GM19452 (cell line): ENCODE measurements at regions not wholly inside any gene's neighbourhood (a gene's known extent, or its start where the extent isn't known, plus 50 kb on each side); places are given as distances from the start of the nearest gene placed in this dataset.
"Not testable (repeated sequence)": the region's sequence is repeated elsewhere in the genome, so short reads cannot be mapped to it uniquely, and the experiment has no call there.

Experiments
- ATAC-seq: cut with Tn5 transposase; IDR thresholded peaks from one replicate; pipeline ENCODE4 v1.9.1; 2021; ENCODE audit not compliant: unreplicated experiment

DNA sequence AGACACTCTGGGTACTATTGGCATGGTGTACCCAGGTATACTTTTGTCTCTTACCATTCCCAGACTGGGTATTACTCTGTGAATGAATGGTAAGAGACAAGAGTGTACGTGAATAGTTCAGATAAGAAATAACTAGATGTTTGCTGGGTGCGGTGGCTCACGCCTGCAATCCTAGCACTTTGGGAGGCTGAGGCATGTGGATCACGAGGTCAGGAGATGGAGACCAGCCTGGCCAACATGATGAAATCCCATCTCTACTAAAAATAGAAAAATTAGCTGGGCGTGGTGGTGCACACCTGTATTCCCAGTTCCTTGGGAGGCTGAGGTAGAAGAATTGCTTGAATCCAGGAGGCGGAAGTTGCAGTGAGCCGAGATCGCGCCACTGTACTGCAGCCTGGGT is 75.8 kb upstream of the VKORC1L1 start:
- not testable (repeated sequence) for ATAC-seq

DNA sequence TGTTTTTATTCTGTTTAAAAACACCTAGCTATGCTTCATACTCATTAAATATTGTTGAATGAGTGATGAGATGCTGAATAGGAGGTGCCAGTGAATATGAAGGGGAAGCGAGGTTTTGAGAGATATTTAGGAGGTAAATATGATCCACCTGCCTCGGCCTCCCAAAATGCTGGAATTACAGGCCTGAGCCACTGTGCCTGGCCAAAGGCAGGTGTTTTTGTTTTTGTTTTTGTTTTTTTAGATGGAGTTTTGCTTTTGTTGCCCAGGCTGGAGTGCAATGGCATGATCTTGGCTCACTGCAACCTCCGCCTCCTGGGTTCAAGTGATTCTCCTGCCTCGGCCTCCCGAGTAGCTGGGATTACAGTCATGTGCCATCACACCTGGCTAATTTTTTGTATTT is 75.3 kb upstream of the VKORC1L1 start:
- ATAC-seq: not testable (repeated sequence)

DNA sequence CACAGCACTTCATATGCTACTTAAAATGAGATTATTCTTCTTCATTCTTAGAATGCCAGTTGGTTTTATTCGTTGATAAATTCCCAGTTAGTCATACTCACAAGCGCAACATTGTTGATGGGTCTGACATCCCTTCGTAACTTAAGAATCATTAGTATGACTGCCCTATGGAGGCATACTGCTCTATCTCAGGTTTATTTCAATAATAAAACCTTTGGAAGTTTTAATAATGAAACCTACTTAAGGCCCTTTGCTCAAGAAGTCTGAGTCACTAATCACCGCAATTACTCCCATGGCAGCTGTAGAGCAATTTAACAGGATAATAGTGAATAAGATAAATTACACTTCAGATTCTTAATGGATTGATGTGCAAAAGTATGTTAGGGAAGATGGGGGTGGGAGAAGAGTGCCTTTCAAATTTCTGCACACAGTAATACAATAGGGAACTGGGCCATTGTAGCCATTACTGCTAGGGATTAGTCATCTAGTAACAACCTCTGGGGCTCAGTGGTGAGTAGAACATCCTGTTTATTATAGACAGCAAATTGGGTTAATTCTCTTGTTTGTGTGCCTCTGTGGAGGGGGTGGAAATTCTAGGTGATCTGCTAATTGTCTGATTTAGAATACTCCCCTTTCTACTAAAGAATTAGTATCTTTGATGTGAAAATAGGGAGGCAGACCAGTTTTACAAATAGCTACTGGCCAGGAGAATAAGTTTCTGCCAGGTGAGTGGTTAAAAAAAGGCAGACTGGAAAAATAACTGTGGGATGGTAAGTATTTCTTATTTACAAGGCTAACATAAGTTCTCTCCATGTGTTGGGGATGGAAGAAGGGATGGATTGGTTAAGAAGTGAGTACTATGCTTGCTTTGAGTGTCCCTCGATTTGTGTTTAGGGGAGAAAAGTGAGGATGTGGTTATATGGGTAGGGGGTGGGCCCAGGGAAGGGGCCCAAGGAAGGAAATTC is 74.5 kb upstream of the VKORC1L1 start:
- peak; percentile 98 for ATAC-seq

DNA sequence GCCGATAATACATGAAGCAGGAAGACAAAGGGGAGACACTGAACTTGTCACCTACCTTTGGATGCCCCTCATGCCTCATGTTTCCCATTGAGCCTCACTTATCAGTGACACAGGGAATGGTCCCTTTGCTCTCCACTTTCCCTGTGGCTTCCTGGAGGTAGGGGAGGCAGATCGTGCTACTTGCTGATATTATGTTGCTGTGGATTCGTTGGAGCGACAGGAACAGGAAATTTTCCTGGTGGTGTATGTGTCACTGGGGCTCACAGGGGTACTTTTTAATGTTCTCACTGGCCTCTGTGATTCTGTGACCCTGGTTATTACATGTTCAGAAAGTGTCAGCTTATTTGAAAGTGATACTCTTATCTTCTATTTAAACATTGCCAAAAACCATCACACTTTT is 72.7 kb upstream of the VKORC1L1 start:
- not testable (repeated sequence) for ATAC-seq

DNA sequence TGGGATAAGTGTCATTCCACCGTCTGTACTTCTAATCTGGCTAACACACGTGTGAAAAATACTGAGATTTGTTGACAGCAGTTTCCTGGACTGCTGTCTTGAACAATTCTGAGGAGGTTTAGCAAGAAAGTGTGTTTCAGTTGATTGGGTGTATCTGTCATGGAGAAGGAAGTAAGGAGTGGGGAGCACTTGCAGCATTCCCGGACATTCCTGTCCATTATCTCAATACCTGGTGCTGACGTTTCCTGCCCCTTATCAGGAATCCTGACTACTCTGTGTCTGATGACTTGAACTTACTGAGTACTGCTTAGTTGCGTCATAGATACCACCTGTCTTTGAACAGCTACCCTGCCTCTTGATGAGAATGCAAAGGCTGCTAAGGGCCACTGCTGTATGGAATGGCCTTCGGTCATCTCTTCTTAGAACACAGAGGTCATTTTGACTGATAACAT is 72.0 kb upstream of the VKORC1L1 start:
- ATAC-seq: no peak

DNA sequence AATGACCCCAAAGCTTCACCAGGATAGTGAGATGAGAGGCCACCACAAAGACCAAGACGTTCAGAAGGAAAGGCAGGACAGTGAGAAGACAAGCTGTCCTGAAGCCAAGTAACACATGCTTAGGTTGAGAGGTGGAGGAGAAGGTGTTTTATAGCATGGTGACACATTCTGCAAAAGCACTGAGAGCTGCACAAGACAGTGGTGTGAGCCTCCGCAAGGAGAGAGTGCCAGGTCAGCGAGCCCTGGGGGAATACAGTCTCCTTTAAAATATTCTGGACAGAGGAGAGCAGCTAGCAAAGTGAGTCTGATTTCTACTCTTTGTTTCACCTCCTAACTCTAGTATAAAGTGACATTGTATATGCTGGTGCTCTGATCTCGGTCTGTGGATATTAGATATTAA is 68.0 kb upstream of the VKORC1L1 start:
- ATAC-seq: no peak

DNA sequence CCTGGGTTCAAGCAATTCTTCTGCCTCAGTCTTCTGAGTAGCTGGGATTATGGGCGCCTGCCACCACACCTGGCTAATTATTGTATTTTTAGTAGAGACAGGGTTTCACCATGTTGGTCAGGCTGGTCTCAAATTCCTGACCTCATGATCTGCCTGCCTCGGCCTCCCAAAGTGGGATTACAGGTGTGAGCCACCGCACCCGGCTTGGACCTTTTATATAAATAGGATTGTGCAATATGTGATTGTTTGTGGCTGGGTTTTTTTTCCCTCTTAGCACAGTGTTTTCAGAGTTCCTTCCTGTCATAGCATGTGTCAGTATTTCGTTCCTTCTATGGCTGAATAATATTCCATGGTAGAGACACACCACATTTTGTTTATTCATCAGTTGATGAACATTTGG is 65.8 kb upstream of the VKORC1L1 start:
- ATAC-seq: not testable (repeated sequence)

DNA sequence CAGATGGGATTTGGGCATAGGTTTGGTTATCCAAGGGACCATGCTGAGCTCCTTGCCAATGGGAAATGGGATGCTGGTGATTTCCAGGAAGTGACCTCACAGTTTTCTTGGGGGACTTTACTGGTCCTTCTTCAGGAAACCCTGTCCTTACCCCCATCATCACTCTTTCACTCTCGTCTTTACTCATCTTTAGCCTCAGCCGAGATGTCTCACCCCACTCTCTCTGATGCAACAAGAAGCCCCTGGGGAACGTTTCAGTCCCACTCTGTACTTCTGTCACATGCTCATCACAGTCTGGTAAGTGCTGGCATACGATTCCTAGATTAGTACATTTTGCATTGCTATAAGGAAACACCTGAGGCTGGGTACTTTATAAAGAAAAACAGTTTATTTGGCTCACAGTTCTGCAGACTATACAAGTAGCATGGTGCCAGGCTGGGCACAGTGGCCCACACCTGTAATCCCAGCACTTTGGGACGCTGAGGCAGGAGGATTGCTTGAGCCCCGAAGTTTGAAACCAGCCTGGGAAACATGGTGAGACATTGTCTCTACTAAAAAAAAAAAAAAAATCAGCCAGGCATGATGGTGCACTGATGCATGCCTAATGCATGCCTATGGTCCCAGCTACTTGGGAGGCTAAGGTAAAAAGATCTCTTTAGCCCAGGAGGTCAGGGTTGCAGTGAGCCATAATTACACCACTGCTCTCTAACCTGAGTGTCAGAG is 63.5 kb upstream of the VKORC1L1 start:
- peak; percentile 93 for ATAC-seq

DNA sequence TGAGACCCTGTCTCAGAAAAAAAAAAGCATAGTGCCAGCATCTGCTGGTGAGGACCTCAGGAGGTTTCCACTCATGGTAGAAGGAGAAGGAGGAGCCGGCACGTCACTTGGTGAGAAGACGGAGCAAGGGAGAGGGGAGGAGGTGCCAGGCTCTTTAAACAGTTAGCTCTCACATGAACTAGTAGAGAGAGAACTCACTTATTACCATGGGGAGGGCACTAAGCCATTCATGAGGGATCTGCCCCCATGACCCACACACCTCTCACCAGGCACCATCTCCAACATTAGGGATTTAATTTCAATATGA is 62.9 kb upstream of the VKORC1L1 start:
- ATAC-seq: peak; percentile 35

DNA sequence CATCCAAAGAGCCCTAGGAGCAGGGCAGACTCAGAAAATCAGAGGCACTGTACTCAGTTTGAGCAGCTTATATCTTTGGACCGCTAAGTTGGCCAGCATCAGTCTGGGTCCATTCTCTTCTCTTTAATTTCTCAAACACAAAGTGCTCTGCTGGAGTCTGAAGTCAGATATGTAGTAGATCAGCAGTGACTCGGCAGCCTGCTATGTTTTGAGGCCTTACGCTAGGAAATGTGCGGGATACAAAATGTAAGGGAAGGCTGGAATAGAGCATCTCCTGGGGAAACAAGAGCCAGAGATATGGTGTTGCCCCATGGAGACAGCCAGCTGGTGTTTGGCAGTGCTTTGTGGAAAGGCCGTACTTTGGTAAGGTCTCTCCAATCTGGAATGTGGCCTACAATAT is 60.6 kb upstream of the VKORC1L1 start:
- no peak for ATAC-seq

DNA sequence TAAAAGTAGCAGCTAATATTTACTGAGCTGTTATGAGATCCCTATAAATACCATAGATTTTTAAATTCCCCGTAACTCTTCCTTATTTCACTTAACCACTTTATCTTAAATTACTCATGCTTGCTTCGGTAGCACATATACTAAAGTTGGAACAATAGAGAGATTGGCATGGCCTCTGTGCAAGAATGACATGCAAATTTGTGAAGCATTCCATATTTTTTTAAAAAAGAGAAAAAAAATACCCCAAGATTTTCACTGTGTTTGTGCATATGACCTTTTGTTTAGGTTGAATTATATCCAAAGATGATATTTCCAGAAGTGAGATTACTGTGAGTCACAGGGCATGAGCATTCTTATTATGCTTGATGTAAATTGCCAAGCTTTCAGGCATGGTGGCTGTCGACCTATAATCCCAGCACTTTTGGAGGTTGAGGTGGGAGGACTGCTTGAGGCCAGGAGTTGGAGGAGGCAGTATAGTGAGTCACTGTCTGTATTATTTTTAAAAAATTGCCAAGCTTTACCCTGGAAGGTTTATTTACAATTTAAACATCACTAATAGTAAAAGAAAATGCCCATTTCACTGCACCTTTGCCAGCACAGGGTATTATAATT is 58.2 kb upstream of the VKORC1L1 start:
- not testable (repeated sequence) for ATAC-seq

DNA sequence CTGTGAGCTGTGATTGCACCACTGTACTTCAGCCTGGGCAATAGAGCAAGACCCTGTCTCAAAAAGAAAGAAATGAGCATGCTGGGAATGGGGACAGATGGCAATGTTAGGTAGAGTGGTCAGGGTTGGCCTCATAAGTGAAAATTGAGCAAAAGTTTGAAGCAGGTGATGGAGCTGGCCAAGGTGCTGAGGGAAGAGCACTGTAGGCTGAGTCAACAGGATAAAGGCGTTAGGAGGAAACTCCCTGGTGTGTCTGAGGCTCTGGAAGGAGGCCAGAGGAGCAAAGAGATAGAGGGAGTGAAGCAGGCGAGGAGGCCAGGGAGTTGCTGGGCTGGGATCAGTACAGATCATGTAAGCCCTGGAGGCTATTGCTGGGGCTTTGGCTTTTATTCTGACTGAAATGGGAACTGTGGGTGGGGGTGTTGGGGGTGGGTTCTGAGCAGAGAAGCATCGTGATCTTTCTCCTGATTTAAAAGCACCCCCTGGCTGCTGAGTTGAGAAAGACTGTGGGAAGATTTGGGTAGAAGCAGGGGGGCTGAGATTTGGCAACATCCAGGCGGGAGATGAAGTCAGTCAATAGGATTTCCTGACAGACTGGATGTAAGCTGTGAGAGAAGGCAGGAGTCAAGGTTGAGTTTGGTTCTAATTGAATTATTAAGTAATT is 52.5 kb upstream of the VKORC1L1 start:
- no peak for ATAC-seq
